ENCODE measurements at regions not wholly inside any gene's neighbourhood (a gene's known extent, or its start where the extent isn't known, plus 50 kb on each side); places are given as distances from the start of the nearest gene placed in this dataset.

DNA sequence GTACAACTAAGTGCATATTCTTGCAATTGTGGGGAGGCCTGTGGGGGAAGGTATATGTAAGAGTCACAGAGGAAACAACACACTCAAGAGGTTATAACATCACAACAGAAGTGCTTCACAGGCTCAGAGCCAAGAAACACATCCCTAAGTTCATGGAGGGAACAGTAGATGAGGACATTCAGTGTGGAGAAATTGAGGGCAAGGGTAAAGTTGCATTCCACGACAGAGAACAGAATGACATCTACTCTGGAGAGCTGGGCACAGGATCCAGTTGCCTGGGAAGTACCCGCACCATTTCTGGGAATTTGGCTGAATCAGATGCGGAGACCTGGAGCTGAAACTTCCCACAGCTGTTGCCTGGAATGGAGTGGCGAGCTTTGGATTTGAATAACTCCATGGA, 197.2 kb downstream of the NXNL2 start:
- no peak for DNase-seq (ENCODE audit: low read depth in 2 of 3, low spot score in 2 of 3)

GRCh38 chr9:88733651-88734421, 198.9 kb downstream of the NXNL2 start:
- no peak for DNase-seq (ENCODE audit: low read depth in 2 of 3, low spot score in 2 of 3)

- DNase-seq (ENCODE audit: low read depth in 2 of 3, low spot score in 2 of 3) = no peak
These were observed 199.5 kb downstream of the NXNL2 start for GRCh38 chr9:88734527-88734926.

DNA sequence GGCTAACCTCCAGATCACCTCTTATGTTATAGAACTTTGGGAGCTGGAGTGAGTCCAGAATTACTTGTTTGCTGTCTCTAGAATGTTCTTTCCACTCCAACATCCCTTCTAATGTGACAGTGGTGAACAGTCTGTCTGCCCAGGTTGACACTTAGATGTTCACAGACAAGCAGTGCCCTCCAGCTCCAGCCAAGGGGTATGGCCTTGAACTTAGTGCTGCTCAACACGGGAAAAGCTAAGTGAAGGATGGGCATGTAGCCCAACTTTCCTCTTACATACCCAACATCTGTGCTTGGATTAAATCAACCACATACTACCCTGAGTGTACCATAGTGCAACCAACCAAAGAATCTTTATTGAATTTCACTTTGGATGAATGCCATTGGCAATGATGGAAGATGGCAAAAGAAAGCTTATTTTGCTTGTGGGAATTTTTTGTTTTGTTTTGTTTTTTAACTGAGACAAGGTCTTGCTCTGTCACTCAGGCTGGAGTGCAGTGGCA, 201.2 kb downstream of the NXNL2 start:
- no peak for DNase-seq (ENCODE audit: low read depth in 2 of 3, low spot score in 2 of 3)

GRCh38 chr9:88737031-88737430, 202.1 kb downstream of the NXNL2 start:
- no peak for DNase-seq (ENCODE audit: low read depth in 2 of 3, low spot score in 2 of 3)

- no peak for DNase-seq (ENCODE audit: low read depth in 2 of 3, low spot score in 2 of 3)
These were observed 202.9 kb downstream of the NXNL2 start for GRCh38 chr9:88737876-88738275.

GRCh38 chr9:88738709-88739108, 203.7 kb downstream of the NXNL2 start:
- no peak for DNase-seq (ENCODE audit: low read depth in 2 of 3, low spot score in 2 of 3)

GRCh38 chr9:88739373-88739772, 204.4 kb downstream of the NXNL2 start:
- DNase-seq (ENCODE audit: low read depth in 2 of 3, low spot score in 2 of 3) = no peak

- no peak for DNase-seq (ENCODE audit: low read depth in 2 of 3, low spot score in 2 of 3)
These were observed 205.9 kb downstream of the NXNL2 start for GRCh38 chr9:88740844-88741243.

DNA sequence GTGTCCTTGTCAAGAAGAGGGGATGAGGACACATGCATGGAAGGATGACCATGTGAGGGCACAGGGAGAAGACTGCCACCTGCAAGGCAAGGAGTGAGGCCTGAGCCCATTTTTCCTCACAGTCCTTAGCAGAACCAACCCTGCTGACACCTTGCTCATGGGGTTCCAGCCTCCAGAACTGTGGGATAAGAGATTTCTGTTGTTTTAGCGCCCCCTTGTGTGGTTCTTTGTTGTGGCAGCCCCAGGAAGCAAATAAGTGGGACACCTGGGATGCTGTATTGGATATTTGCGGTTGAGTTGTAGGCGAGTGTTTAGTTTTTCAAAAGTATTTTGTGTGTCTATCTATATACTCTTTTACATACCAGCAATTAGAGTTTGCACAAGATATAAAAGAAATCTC, 206.4 kb downstream of the NXNL2 start:
- peak in 1 of 3 experiments; percentile 5 for DNase-seq (ENCODE audit: low read depth in 2 of 3, low spot score in 2 of 3)

DNA sequence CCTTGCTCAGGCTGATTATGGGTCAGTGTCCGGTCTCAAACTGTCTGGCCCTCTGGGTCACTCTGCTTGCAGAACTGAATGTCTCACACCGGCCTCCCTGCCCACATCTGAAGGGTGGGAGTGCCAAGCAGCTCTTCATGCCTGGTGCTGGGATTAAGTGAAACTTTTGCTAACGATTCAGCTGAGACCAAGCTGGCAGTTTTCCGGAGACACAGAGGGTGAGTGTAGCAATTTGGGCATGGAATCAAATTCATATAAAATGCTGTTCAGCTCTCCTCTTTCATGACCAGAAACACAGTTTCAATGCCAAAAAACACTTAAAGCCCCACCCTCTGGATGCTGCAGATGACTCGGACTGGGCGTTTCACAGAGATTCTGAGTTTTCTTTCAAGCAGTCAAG, 207.5 kb downstream of the NXNL2 start:
- DNase-seq (ENCODE audit: low read depth in 2 of 3, low spot score in 2 of 3) = no peak

GRCh38 chr9:88742905-88743304, 207.9 kb downstream of the NXNL2 start:
- no peak for DNase-seq (ENCODE audit: low read depth in 2 of 3, low spot score in 2 of 3)

DNA sequence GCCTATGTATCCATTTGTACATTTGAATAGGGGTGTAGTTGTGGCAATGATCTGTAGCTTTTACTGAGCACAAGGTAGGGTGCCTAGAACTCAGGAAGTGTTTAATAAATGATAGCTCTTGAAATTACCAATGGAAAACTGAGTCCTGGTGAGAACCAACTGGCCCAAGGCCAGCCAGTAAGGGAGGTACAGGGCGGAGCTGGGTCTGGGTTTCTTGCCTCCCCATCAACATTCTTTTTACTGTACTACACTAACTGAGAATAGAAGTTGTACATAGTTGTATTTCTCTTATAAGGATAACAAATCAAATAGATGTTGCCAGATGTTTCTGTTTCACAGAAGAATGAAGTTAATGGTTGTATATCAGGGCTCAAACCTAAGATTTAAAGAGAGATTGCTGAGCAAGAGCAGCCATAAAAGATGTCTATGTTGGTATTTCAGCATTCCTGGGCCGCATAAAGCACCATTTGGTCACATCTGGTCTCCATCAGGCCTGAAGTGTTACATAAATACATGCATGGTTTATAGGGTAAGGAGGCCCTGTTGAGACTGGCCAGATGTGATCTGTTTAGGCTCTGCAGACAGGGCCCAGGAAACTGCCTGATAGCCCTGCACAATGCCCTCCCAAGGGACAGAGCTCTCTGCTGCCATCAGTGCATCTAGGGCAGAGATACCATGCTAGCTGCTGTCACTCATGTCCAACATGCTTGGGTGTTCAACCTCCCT, 210.5 kb downstream of the NXNL2 start:
- DNase-seq (ENCODE audit: low read depth in 2 of 3, low spot score in 2 of 3) = no peak

- DNase-seq (ENCODE audit: low read depth in 2 of 3, low spot score in 2 of 3) = no peak
These were observed 211.2 kb downstream of the NXNL2 start for GRCh38 chr9:88746029-88746742.

- DNase-seq (ENCODE audit: low read depth in 2 of 3, low spot score in 2 of 3) = no peak
These were observed 211.9 kb downstream of the NXNL2 start for GRCh38 chr9:88746743-88747398.

GRCh38 chr9:88747768-88748167, 212.8 kb downstream of the NXNL2 start:
- DNase-seq (ENCODE audit: low read depth in 2 of 3, low spot score in 2 of 3) = no peak

DNA sequence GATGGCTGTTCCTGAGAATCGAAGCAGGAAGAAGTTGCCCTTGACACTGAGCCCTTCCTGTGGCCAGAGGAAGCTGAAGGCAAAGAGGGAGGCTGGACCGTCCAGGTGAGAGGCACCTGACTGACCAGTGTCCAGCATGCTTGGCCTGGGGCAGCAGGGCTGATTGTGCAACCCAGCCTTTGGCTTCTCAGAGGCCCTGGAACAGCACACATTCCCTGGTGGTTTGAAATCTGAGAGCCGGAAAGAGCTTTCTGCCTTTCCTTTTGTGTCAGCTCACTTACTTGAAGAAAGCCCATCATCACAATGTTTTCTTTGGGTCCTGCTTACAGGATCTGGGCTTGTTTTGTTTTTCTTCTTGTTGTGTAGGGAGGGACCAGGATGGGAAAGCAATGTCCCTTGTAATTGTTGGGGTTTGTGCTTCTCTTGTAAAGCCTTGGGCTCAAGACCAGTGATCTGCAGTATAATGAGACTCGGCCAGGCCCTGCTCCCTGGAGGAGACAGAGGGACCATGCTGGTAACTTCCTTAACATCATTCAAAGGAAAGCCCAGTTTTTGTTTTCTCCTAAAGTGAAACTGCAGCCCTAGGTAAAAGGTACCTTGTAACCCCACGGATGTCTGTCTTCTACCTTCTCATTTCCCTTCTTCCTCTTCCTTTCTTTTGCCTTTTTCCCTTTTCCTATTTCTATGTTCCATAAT, 213.7 kb downstream of the NXNL2 start:
- no peak for DNase-seq (ENCODE audit: low read depth in 2 of 3, low spot score in 2 of 3)

GRCh38 chr9:88749420-88749819, 214.4 kb downstream of the NXNL2 start:
- no peak for DNase-seq (ENCODE audit: low read depth in 2 of 3, low spot score in 2 of 3)

- DNase-seq (ENCODE audit: low read depth in 2 of 3, low spot score in 2 of 3) = no peak
These were observed 215.9 kb downstream of the NXNL2 start for GRCh38 chr9:88750832-88751360.

DNA sequence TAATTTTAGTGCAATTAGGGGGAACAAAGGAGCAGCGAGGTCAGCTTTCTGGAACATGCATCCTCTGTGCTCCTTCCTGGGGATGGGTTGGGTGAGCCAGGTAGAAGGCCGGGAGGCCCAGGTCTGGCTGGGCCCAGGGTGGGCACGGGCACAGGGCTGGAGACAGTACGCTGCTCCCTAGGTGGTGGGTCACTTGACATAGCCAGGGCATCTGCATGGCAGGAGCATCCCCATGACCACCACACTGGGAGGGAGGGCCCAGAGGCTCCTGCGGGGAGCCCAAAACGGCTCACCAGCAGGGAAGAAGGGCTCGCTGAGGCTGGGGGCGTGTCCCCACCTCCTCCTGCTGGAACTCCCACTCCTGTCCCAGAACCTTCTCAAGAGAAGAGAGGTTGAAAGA, 216.8 kb downstream of the NXNL2 start:
- no peak for DNase-seq (ENCODE audit: low read depth in 2 of 3, low spot score in 2 of 3)
